Activated CD8-positive, alpha-beta T cell treated with anti-CD3 and anti-CD28 coated beads for 36 hours (primary cell): ENCODE measurements at regions not wholly inside any gene's neighbourhood (a gene's known extent, or its start where the extent isn't known, plus 50 kb on each side); places are given as distances from the start of the nearest gene placed in this dataset.

Experiments used
- ATAC-seq: fragments of 200-7000 bp; cut with Tn5 transposase; one replicate; pipeline ENCODE4 v1.10.0; 2021; ENCODE audit warnings: mild to moderate bottlenecking, moderate library complexity
- CTCF ChIA-PET: fragments of 350-600 bp; sonication (Branson Sonifier 250); formaldehyde crosslinking; loops from one replicate; lab custom pipeline; 2021; ENCODE audit warnings: antibody characterized with exemption; lab: Charles Lee
- POLR2A ChIA-PET: fragments of 350-600 bp; sonication (Branson Sonifier 250); formaldehyde crosslinking; loops from one replicate; lab custom pipeline; 2021; ENCODE audit warnings: antibody characterized with exemption; lab: Charles Lee
- DNase-seq: peaks from one replicate; pipeline ENCODE4 v3.0.0-alpha.2; 2020
- H3K27ac Mint-ChIP-seq: one replicate; pipeline ENCODE4 v1.8.0; 2021; ENCODE audit warnings: mild to moderate bottlenecking, mixed read lengths
- H3K27me3 Mint-ChIP-seq: one replicate; pipeline ENCODE4 v1.8.0; 2021; ENCODE audit warnings: mixed read lengths
- H3K36me3 Mint-ChIP-seq: one replicate; pipeline ENCODE4 v1.8.0; 2021; ENCODE audit warnings: low read depth, mixed read lengths
- H3K4me1 Mint-ChIP-seq: one replicate; pipeline ENCODE4 v1.8.0; 2021; ENCODE audit warnings: low read depth, mixed read lengths
- H3K4me3 Mint-ChIP-seq: one replicate; pipeline ENCODE4 v1.8.0; 2021; ENCODE audit warnings: mild to moderate bottlenecking, moderate library complexity, mixed read lengths
- H3K9me3 Mint-ChIP-seq: one replicate; pipeline ENCODE4 v1.8.0; 2021; ENCODE audit warnings: mixed read lengths
- intact Hi-C: fragments of 100-400 bp; cut with micrococcal nuclease; formaldehyde crosslinking; loops from one replicate; pipeline ENCODE4 v1.10.0; 2022
- TF ChIP-seq, protein P1 (sequence below): fragments of 200-600 bp; IDR thresholded peaks from one replicate; pipeline ENCODE4 v1.8.0; 2022; ENCODE audit warnings: antibody characterized with exemption, mild to moderate bottlenecking

DNA sequence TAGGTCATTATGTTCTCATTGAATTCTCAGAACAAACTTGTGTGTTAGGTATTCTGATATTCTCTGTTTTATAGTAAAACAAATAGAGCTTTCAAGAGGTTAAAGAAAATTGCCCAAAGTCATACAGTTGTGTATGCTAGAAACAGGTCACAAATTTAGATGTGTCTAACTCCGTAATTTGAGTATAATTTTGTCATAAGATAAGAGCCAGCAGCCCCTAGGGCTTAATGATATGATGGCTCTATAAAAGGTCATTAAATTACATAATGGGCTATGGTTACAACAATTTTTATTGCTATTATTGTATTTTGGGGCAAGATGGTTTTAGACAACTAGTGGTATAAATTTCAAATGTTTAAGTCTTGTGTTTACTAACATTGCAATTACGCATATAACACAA lies 701.9 kb downstream of the LUZP2 start:
- ATAC-seq (no peak), DNase-seq (no peak)
- no peak overlapping the region for H3K27ac Mint-ChIP-seq
- H3K4me3 Mint-ChIP-seq = no peak overlapping the region
- ChIA-PET POLR2A (no interaction called here), CTCF (no interaction called here)
- TF ChIP-seq, protein P1, sequence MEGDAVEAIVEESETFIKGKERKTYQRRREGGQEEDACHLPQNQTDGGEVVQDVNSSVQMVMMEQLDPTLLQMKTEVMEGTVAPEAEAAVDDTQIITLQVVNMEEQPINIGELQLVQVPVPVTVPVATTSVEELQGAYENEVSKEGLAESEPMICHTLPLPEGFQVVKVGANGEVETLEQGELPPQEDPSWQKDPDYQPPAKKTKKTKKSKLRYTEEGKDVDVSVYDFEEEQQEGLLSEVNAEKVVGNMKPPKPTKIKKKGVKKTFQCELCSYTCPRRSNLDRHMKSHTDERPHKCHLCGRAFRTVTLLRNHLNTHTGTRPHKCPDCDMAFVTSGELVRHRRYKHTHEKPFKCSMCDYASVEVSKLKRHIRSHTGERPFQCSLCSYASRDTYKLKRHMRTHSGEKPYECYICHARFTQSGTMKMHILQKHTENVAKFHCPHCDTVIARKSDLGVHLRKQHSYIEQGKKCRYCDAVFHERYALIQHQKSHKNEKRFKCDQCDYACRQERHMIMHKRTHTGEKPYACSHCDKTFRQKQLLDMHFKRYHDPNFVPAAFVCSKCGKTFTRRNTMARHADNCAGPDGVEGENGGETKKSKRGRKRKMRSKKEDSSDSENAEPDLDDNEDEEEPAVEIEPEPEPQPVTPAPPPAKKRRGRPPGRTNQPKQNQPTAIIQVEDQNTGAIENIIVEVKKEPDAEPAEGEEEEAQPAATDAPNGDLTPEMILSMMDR = no peak
- no peaks in the 10 kb centered on the region for H3K27me3 Mint-ChIP-seq
- H3K9me3 Mint-ChIP-seq = peaks cover 5% of the 10 kb centered on the region
- intact Hi-C loops = no loop called here
- H3K4me1 Mint-ChIP-seq = no peaks in the 10 kb centered on the region
- H3K36me3 Mint-ChIP-seq = no peaks in the 10 kb centered on the region

- H3K4me3 Mint-ChIP-seq = no peak overlapping the region
- peaks cover 9% of the 10 kb centered on the region for H3K9me3 Mint-ChIP-seq
- no peaks in the 10 kb centered on the region for H3K27me3 Mint-ChIP-seq
- ATAC-seq (no peak), DNase-seq (no peak)
- no peaks in the 10 kb centered on the region for H3K36me3 Mint-ChIP-seq
- ChIA-PET CTCF (no interaction called here), POLR2A (no interaction called here)
- intact Hi-C loops = no loop called here
- H3K27ac Mint-ChIP-seq = no peak overlapping the region
- H3K4me1 Mint-ChIP-seq = no peaks in the 10 kb centered on the region
- TF ChIP-seq, protein P1 = no peak
Measured at GRCh38 chr11:25200925-25201324, 704.1 kb downstream of the LUZP2 start.

- H3K9me3 Mint-ChIP-seq = peaks cover 23% of the 10 kb centered on the region
- no peaks in the 10 kb centered on the region for H3K36me3 Mint-ChIP-seq
- H3K27me3 Mint-ChIP-seq = no peaks in the 10 kb centered on the region
- ChIA-PET CTCF (no interaction called here), POLR2A (no interaction called here)
- no peak overlapping the region for H3K4me3 Mint-ChIP-seq
- no peak for ATAC-seq
- H3K4me1 Mint-ChIP-seq = no peaks in the 10 kb centered on the region
- DNase-seq = no peak
- TF ChIP-seq, protein P1 = no peak
- intact Hi-C loops = no loop called here
- H3K27ac Mint-ChIP-seq = no peak overlapping the region
Measured at GRCh38 chr11:25206762-25207161, 709.9 kb downstream of the LUZP2 start.

DNA sequence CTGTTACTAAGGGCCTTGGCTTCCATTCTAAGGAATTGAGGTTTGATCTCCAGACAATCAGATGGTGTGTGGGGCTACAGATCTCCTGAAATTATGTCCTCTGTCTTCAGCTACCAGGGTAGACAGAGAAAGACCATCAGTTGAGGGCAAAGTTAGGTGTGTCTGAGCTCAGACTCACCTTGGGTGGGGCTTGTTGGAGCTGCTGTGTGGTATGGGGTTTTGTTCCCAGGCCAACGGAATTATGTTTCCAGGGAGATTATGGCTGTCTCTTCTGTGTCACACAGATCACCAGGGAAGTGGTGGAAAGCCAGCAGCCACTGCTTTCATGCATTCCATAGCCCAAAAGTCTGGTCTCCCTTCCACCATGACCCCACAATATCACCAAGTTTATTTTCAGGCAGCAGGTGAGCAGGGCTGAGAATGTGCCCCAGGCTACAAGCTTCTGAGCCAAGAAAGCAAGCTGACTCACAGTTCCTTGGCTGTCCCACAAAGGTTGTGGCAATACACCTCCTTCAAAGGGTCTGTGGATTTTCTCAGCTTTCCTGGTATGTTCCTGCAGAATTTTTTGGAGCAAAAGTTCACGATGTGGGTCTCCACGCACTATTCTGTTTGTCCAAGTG lies 714.9 kb downstream of the LUZP2 start:
- no peak for ATAC-seq
- TF ChIP-seq, protein P1 = no peak
- no peak overlapping the region for H3K4me3 Mint-ChIP-seq
- CTCF ChIA-PET = no interaction called here
- H3K36me3 Mint-ChIP-seq = no peaks in the 10 kb centered on the region
- intact Hi-C loops = no loop called here
- DNase-seq = no peak
- no peaks in the 10 kb centered on the region for H3K27me3 Mint-ChIP-seq
- H3K27ac Mint-ChIP-seq = no peak overlapping the region
- peaks cover 27% of the 10 kb centered on the region for H3K9me3 Mint-ChIP-seq
- POLR2A ChIA-PET = no interaction called here
- H3K4me1 Mint-ChIP-seq = no peaks in the 10 kb centered on the region

- Mint-ChIP-seq H3K4me3 (no peak overlapping the region), H3K27ac (no peak overlapping the region), H3K27me3 (no peaks in the 10 kb centered on the region), H3K36me3 (no peaks in the 10 kb centered on the region), H3K4me1 (no peaks in the 10 kb centered on the region), H3K9me3 (peaks cover 19% of the 10 kb centered on the region)
- TF ChIP-seq, protein P1 = no peak
- CTCF ChIA-PET = no interaction called here
- DNase-seq (no peak), ATAC-seq (no peak)
- intact Hi-C loops = no loop called here
- POLR2A ChIA-PET = no interaction called here
Measured at GRCh38 chr11:25214535-25215176, 717.8 kb downstream of the LUZP2 start.
